ENCODE measurements at regions not wholly inside any gene's neighbourhood (a gene's known extent, or its start where the extent isn't known, plus 50 kb on each side); places are given as distances from the start of the nearest gene placed in this dataset.
"Not testable (repeated sequence)": the region's sequence is repeated elsewhere in the genome, so short reads cannot be mapped to it uniquely, and the experiment has no call there.

- TF ChIP-seq CTCF (IDR thresholded peaks at IDR 0.05): no peak
- no peak for DNase-seq
- POLR2A ChIA-PET: no interaction called here
- no peaks in the 10 kb centered on the region for H3K36me3 Mint-ChIP-seq (ENCODE audit: low read depth)
- H3K9me3 Mint-ChIP-seq: peaks cover 5% of the 10 kb centered on the region
- no peaks in the 10 kb centered on the region for H3K27me3 Mint-ChIP-seq
- H3K4me1 Mint-ChIP-seq: no peaks in the 10 kb centered on the region
- intact Hi-C loops (cut with micrococcal nuclease): no loop called here
- CTCF ChIA-PET: no interaction called here
- ATAC-seq (ENCODE audit: low read depth): no peak
- H3K4me3 Mint-ChIP-seq: no peak overlapping the region
- H3K27ac Mint-ChIP-seq: no peak overlapping the region
Observed at GRCh38 chr3:110015231-110015963, 678.1 kb upstream of the DPPA4 start.

DNA sequence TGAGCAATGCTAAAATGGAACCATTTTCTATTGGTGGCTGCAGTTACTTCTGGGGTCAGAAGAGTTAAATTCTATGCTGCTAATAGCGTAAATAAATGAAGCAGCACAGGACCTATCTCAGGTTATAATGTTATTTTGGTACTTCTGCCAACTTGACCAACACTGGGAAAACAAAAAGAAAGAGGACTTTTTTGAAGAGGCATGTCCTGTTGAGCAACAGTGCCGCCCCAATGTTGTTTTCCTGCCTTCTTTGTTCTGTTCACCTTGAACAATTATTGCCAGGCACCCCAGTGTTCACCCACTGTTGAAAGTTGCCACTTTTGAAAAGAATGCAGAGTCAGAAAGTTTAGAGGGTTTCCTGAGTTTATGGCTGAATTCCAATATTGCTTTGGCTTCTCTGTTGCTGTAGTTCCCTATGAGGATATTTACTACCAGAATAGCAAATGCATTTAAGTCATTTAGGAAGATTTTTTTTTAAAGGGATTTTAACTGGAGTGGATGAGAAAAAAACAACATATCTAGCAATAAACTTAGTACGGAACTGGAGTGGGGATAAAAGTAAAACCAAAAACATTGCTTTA is 679.0 kb upstream of the DPPA4 start:
- POLR2A ChIA-PET: no interaction called here
- H3K4me3 Mint-ChIP-seq: no peak overlapping the region
- ATAC-seq (ENCODE audit: low read depth): no peak
- H3K27me3 Mint-ChIP-seq: no peaks in the 10 kb centered on the region
- H3K27ac Mint-ChIP-seq: no peak overlapping the region
- TF ChIP-seq CTCF (IDR thresholded peaks at IDR 0.05): no peak
- CTCF ChIA-PET: no interaction called here
- peaks cover 5% of the 10 kb centered on the region for H3K9me3 Mint-ChIP-seq
- H3K4me1 Mint-ChIP-seq: no peaks in the 10 kb centered on the region
- DNase-seq: no peak
- intact Hi-C loops (cut with micrococcal nuclease): no loop called here
- H3K36me3 Mint-ChIP-seq (ENCODE audit: low read depth): no peaks in the 10 kb centered on the region

GRCh38 chr3:110017304-110017703 is 680.0 kb upstream of the DPPA4 start:
- DNase-seq: no peak
- Mint-ChIP-seq H3K27ac (no peak overlapping the region), H3K4me3 (no peak overlapping the region), H3K4me1 (no peaks in the 10 kb centered on the region), H3K9me3 (peaks cover 5% of the 10 kb centered on the region), H3K36me3 (ENCODE audit: low read depth) (no peaks in the 10 kb centered on the region), H3K27me3 (no peaks in the 10 kb centered on the region)
- ChIA-PET POLR2A (no interaction called here), CTCF (no interaction called here)
- no peak for TF ChIP-seq CTCF (IDR thresholded peaks at IDR 0.05)
- intact Hi-C loops (cut with micrococcal nuclease): no loop called here
- ATAC-seq (ENCODE audit: low read depth): no peak

DNA sequence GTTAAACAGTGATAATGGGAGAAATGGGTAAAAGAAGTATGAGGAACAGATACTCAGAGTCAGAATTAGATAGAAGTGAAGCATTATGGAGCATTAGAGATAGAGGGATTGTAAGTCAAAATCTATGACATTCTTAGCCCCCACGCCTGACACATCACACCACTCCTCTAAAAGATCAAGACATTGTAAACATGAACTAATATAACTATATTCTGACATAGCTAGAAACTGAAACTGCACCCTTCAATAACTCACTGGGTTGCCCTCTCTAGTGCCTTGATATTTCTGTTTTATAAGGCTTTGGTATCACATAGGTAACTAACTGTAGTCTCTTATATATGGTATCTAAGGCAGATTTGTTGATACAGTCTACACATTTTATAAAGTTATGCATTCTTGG is 684.3 kb upstream of the DPPA4 start:
- intact Hi-C loops (cut with micrococcal nuclease): no loop called here
- Mint-ChIP-seq H3K4me3 (no peak overlapping the region), H3K4me1 (no peaks in the 10 kb centered on the region), H3K36me3 (ENCODE audit: low read depth) (no peaks in the 10 kb centered on the region), H3K27me3 (no peaks in the 10 kb centered on the region), H3K27ac (no peak overlapping the region), H3K9me3 (peaks cover 7% of the 10 kb centered on the region)
- CTCF ChIA-PET: no interaction called here
- POLR2A ChIA-PET: no interaction called here
- DNase-seq: no peak
- no peak for ATAC-seq (ENCODE audit: low read depth)
- no peak for TF ChIP-seq CTCF (IDR thresholded peaks at IDR 0.05)

DNA sequence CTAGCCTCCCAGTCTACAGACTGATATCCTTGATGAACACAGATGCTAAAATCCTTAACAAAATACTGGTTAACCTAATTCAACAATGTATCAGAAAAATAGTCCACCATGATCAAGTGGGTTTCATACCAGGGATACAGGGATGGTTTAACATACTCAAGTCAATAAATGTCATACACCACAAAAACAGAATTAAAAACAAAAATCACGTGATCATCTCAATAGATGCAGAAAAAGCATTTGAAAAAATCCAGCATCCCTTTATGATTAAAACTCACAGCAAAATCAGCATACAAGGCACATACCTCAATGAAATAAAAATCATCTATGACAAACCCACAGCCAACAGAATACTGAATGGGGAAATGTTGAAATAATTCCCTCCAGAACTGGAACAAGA is 685.7 kb upstream of the DPPA4 start:
- DNase-seq; H3K9me3 Mint-ChIP-seq; H3K27me3 Mint-ChIP-seq; ATAC-seq (ENCODE audit: low read depth); H3K4me1 Mint-ChIP-seq; CTCF ChIA-PET; H3K27ac Mint-ChIP-seq; POLR2A ChIA-PET; intact Hi-C loops (cut with micrococcal nuclease); H3K36me3 Mint-ChIP-seq (ENCODE audit: low read depth); H3K4me3 Mint-ChIP-seq: not testable (repeated sequence)

GRCh38 chr3:110026421-110026820 is 689.1 kb upstream of the DPPA4 start:
- intact Hi-C loops (cut with micrococcal nuclease): no loop called here
- no peaks in the 10 kb centered on the region for H3K27me3 Mint-ChIP-seq
- DNase-seq: no peak
- ATAC-seq (ENCODE audit: low read depth): no peak
- TF ChIP-seq CTCF (IDR thresholded peaks at IDR 0.05): no peak
- H3K27ac Mint-ChIP-seq: no peak overlapping the region
- H3K9me3 Mint-ChIP-seq: peaks cover 7% of the 10 kb centered on the region
- no peaks in the 10 kb centered on the region for H3K4me1 Mint-ChIP-seq
- ChIA-PET CTCF (no interaction called here), POLR2A (no interaction called here)
- H3K36me3 Mint-ChIP-seq (ENCODE audit: low read depth): no peaks in the 10 kb centered on the region
- H3K4me3 Mint-ChIP-seq: no peak overlapping the region

All from activated B cell treated with CpG ODN at 0.5 μM for 24 hours (primary cell).